GM19468 (cell line): ENCODE measurements at regions not wholly inside any gene's neighbourhood (a gene's known extent, or its start where the extent isn't known, plus 50 kb on each side); places are given as distances from the start of the nearest gene placed in this dataset.
"Not testable (repeated sequence)": the region's sequence is repeated elsewhere in the genome, so short reads cannot be mapped to it uniquely, and the experiment has no call there.

Source experiments
- ATAC-seq: cut with Tn5 transposase; IDR thresholded peaks from one replicate; pipeline ENCODE4 v1.9.1; 2021; ENCODE audit warnings: mild to moderate bottlenecking, moderate library complexity, moderate number of reproducible peaks; ENCODE audit not compliant: unreplicated experiment; ENCODE audit errors: extremely low read depth

- not testable (repeated sequence) for ATAC-seq
These were observed 79.6 kb upstream of the CACUL1 start for GRCh38 chr10:118834370-118834769.

- ATAC-seq, result no peak
These were observed 81.0 kb upstream of the CACUL1 start for GRCh38 chr10:118835682-118836326.

GRCh38 chr10:118838364-118838763 is 83.6 kb upstream of the CACUL1 start:
- ATAC-seq, result no peak

GRCh38 chr10:118839348-118839747 is 84.6 kb upstream of the CACUL1 start:
- ATAC-seq, result no peak

- no peak for ATAC-seq
These were observed 85.5 kb upstream of the CACUL1 start for GRCh38 chr10:118840071-118840775.

- ATAC-seq, result no peak
These were observed 86.2 kb upstream of the CACUL1 start for GRCh38 chr10:118840776-118841468.

GRCh38 chr10:118841881-118842605 is 87.3 kb upstream of the CACUL1 start:
- ATAC-seq, result no peak

GRCh38 chr10:118842843-118843624 is 88.3 kb upstream of the CACUL1 start:
- no peak for ATAC-seq

GRCh38 chr10:118843647-118844265 is 89.0 kb upstream of the CACUL1 start:
- ATAC-seq, result no peak

- no peak for ATAC-seq
These were observed 90.2 kb upstream of the CACUL1 start for GRCh38 chr10:118844731-118845521.

- ATAC-seq, result no peak
These were observed 91.0 kb upstream of the CACUL1 start for GRCh38 chr10:118845776-118846175.

- peak; percentile 28 for ATAC-seq
These were observed 95.8 kb upstream of the CACUL1 start for GRCh38 chr10:118850418-118851061.

- no peak for ATAC-seq
These were observed 96.6 kb upstream of the CACUL1 start for GRCh38 chr10:118851062-118852035.

- ATAC-seq, result no peak
These were observed 99.1 kb upstream of the CACUL1 start for GRCh38 chr10:118853916-118854315.

GRCh38 chr10:118856106-118856505 is 101.3 kb upstream of the CACUL1 start:
- no peak for ATAC-seq

- no peak for ATAC-seq
These were observed 111.4 kb upstream of the CACUL1 start for GRCh38 chr10:118865998-118866693.
